ENCODE measurements at regions not wholly inside any gene's neighbourhood (a gene's known extent, or its start where the extent isn't known, plus 50 kb on each side); places are given as distances from the start of the nearest gene placed in this dataset.

- no peak for TF ChIP-seq CTCF (IDR thresholded peaks at IDR 0.05; ENCODE audit: low read length, missing control alignments)
- no peak for DNase-seq (ENCODE audit: low read depth)
- no peak overlapping the region for H3K4me3 ChIP-seq (replicated peaks; ENCODE audit: low read depth, low read length)
Measured at GRCh38 chr20:16947479-16947878, 199.3 kb downstream of the OTOR start.

- H3K4me3 ChIP-seq (replicated peaks; ENCODE audit: low read depth, low read length), result no peak overlapping the region
- no peak for TF ChIP-seq CTCF (IDR thresholded peaks at IDR 0.05; ENCODE audit: low read length, missing control alignments)
- DNase-seq (ENCODE audit: low read depth), result no peak
Measured at GRCh38 chr20:16951876-16952275, 203.7 kb downstream of the OTOR start.

DNA sequence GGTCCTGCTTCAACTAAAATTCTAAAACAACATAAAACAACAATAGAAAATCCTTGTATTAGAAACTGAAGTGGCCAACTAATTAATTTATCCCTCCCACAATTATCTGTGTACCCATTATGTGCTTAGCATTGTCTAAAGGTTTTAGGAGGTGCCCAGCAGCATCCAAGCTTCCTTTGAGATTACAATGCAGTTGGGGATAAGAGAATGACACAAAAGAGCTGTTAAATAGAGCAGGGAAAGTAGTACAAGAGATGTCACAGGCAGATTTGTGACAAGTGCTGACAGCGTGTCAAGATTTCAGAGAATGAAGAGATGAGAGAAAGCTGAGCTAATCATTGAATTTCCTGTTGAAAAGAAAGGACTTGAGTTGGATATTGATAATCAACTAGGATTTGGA lies 204.8 kb downstream of the OTOR start:
- no peak for TF ChIP-seq CTCF (IDR thresholded peaks at IDR 0.05; ENCODE audit: low read length, missing control alignments)
- H3K4me3 ChIP-seq (replicated peaks; ENCODE audit: low read depth, low read length), result no peak overlapping the region
- DNase-seq (ENCODE audit: low read depth), result no peak

- H3K4me3 ChIP-seq (replicated peaks; ENCODE audit: low read depth, low read length), result no peak overlapping the region
- no peak for TF ChIP-seq CTCF (IDR thresholded peaks at IDR 0.05; ENCODE audit: low read length, missing control alignments)
- DNase-seq (ENCODE audit: low read depth), result no peak
Measured at GRCh38 chr20:16953858-16954257, 205.7 kb downstream of the OTOR start.

GRCh38 chr20:16955462-16955861 lies 207.3 kb downstream of the OTOR start:
- TF ChIP-seq CTCF (IDR thresholded peaks at IDR 0.05; ENCODE audit: low read length, missing control alignments), result no peak
- H3K4me3 ChIP-seq (replicated peaks; ENCODE audit: low read depth, low read length), result no peak overlapping the region
- no peak for DNase-seq (ENCODE audit: low read depth)

GRCh38 chr20:16955971-16956370 lies 207.8 kb downstream of the OTOR start:
- TF ChIP-seq CTCF (IDR thresholded peaks at IDR 0.05; ENCODE audit: low read length, missing control alignments), result no peak
- DNase-seq (ENCODE audit: low read depth), result no peak
- no peak overlapping the region for H3K4me3 ChIP-seq (replicated peaks; ENCODE audit: low read depth, low read length)

GRCh38 chr20:16965401-16965800 lies 217.2 kb downstream of the OTOR start:
- DNase-seq (ENCODE audit: low read depth), result no peak
- no peak for TF ChIP-seq CTCF (IDR thresholded peaks at IDR 0.05; ENCODE audit: low read length, missing control alignments)
- no peak overlapping the region for H3K4me3 ChIP-seq (replicated peaks; ENCODE audit: low read depth, low read length)
